Smooth muscle cell (in vitro differentiated cells): ENCODE measurements at regions not wholly inside any gene's neighbourhood (a gene's known extent, or its start where the extent isn't known, plus 50 kb on each side); places are given as distances from the start of the nearest gene placed in this dataset.
A peak's percentile ranks its signal among the peaks of the same experiment; 100 is the strongest.

Experiments used
- DNase-seq: peaks from one replicate; lab custom pipeline; 2025; ENCODE audit not compliant: unreplicated experiment; lab: John Stamatoyannopoulos, UW
- H2AFZ ChIP-seq: fragments of 200-600 bp; sonication (generic); 2 replicates; pipeline ENCODE4 v1.6.0; 2016; ENCODE audit warnings: antibody characterized with exemption, low read depth, mild to moderate bottlenecking
- H3F3A ChIP-seq: fragments of 200-600 bp; sonication (generic); 2 replicates; pipeline ENCODE4 v1.6.0; 2017; ENCODE audit warnings: antibody characterized with exemption, low read depth
- H3K27ac ChIP-seq: fragments of 200-600 bp; sonication (generic); 2 replicates; pipeline ENCODE4 v1.5.1; 2016; ENCODE audit warnings: low read depth, mild to moderate bottlenecking
- H3K27me3 ChIP-seq: fragments of 200-600 bp; sonication (generic); 2 replicates; pipeline ENCODE4 v1.6.1; 2016; ENCODE audit warnings: low read depth, mild to moderate bottlenecking
- H3K36me3 ChIP-seq: fragments of 200-600 bp; sonication (generic); 2 replicates; pipeline ENCODE4 v1.5.1; 2016; ENCODE audit warnings: low read depth
- H3K4me1 ChIP-seq: fragments of 200-600 bp; sonication (generic); 2 replicates; pipeline ENCODE4 v1.5.1; 2016; ENCODE audit warnings: low read depth
- H3K4me2 ChIP-seq: fragments of 200-600 bp; sonication (generic); 2 replicates; pipeline ENCODE4 v1.6.0; 2016; ENCODE audit warnings: mild to moderate bottlenecking
- H3K4me3 ChIP-seq: fragments of 200-600 bp; sonication (generic); 2 replicates; pipeline ENCODE4 v1.5.1; 2016; ENCODE audit warnings: mild to moderate bottlenecking
- H3K79me2 ChIP-seq: fragments of 200-600 bp; sonication (generic); 2 replicates; pipeline ENCODE4 v1.6.0; 2016; ENCODE audit warnings: low read depth, mild to moderate bottlenecking
- H3K9ac ChIP-seq: fragments of 200-600 bp; sonication (generic); 2 replicates; pipeline ENCODE4 v1.6.0; 2016; ENCODE audit warnings: low read depth
- H3K9me3 ChIP-seq: fragments of 200-600 bp; sonication (generic); replicated peaks from 2 replicates; pipeline ENCODE4 v1.5.1; 2016; ENCODE audit warnings: low read depth
- H4K20me1 ChIP-seq: fragments of 200-600 bp; sonication (generic); 2 replicates; pipeline ENCODE4 v1.6.0; 2016; ENCODE audit warnings: low read depth
- WGBS: methylation state at CpG from one replicate; pipeline ENCODE4 v1.1.7; 2016; ENCODE audit warnings: low lambda C conversion rate; 5-methylcytosine and 5-hydroxymethylcytosine counted together
- TF ChIP-seq, protein P1 (sequence below): fragments of 200-600 bp; sonication (generic); IDR thresholded peaks from 2 replicates; pipeline ENCODE4 v1.5.1; 2017; ENCODE audit warnings: borderline replicate concordance, mild to moderate bottlenecking, antibody characterized with exemption; ENCODE audit not compliant: insufficient read depth, poor library complexity, severe bottlenecking

DNA sequence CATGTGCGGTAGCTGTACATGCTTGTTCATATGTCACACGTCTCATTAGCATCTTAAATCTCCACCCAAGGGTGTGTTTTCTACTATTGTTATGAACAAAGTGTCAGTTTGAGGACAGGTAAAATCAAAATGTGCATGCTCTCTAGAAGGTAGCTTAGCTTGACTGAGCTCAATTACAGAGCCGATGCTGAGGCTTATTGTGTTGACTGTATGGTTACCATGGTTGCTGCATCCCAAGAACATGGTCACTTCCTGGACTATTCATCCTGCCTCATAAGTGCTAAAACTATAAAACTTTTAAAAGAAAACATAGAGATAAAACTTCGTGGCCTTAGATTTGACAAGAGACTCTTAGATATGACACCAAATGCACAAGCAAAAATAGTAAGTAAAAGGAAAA lies 426.1 kb upstream of the CTNND2 start:
- no peak overlapping the region for H2AFZ ChIP-seq
- DNase-seq = no peak
- no peaks in the 10 kb centered on the region for H3K79me2 ChIP-seq
- H3K4me3 ChIP-seq = no peak overlapping the region
- H3F3A ChIP-seq = no peaks in the 10 kb centered on the region
- no peak overlapping the region for H3K27ac ChIP-seq
- H3K4me1 ChIP-seq = no peaks in the 10 kb centered on the region
- 62% methylated on average over 4 of the region's 4 CpGs for WGBS
- H4K20me1 ChIP-seq = no peaks in the 10 kb centered on the region
- H3K9me3 ChIP-seq = no peaks in the 10 kb centered on the region
- no peaks in the 10 kb centered on the region for H3K36me3 ChIP-seq
- TF ChIP-seq, protein P1, sequence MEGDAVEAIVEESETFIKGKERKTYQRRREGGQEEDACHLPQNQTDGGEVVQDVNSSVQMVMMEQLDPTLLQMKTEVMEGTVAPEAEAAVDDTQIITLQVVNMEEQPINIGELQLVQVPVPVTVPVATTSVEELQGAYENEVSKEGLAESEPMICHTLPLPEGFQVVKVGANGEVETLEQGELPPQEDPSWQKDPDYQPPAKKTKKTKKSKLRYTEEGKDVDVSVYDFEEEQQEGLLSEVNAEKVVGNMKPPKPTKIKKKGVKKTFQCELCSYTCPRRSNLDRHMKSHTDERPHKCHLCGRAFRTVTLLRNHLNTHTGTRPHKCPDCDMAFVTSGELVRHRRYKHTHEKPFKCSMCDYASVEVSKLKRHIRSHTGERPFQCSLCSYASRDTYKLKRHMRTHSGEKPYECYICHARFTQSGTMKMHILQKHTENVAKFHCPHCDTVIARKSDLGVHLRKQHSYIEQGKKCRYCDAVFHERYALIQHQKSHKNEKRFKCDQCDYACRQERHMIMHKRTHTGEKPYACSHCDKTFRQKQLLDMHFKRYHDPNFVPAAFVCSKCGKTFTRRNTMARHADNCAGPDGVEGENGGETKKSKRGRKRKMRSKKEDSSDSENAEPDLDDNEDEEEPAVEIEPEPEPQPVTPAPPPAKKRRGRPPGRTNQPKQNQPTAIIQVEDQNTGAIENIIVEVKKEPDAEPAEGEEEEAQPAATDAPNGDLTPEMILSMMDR = no peak
- H3K27me3 ChIP-seq = peaks cover 33% of the 10 kb centered on the region
- H3K4me2 ChIP-seq = no peak overlapping the region
- H3K9ac ChIP-seq = no peak overlapping the region

DNA sequence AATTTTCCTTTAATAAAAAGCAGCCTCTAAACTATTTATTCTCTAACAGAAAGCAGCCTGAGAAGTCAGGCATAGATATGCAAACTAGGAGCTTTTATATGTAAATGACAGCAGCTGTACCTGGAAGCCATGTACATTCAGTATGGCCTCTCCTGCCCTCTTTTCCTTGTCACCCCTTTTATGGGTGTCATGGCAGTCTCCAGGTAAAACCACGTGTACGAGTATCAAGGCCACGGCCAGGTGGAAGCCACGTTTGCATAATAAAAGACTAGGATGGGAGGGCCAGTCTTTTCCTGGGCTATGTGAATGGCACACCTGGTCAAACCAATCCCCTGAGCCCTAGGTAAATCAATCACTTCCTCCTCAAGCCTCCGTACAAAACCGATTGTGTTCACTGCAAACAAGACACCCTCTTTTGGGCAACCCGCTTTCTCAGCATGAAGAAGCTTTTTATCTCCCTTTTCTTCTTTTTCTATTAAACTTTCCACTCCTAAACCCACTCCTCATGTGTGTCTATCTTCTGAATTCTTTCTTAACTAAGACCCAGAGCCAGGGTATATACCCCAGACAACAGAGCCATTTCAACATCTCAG lies 419.5 kb upstream of the CTNND2 start:
- Histone ChIP-seq H3K4me1 (peaks cover 19% of the 10 kb centered on the region), H4K20me1 (no peaks in the 10 kb centered on the region), H3K9me3 (no peaks in the 10 kb centered on the region), H3K27ac (no peak overlapping the region), H3K9ac (no peak overlapping the region), H3K27me3 (peaks cover 22% of the 10 kb centered on the region), H3F3A (no peaks in the 10 kb centered on the region), H3K36me3 (no peaks in the 10 kb centered on the region), H3K4me3 (no peak overlapping the region), H3K4me2 (no peak overlapping the region), H3K79me2 (no peaks in the 10 kb centered on the region), H2AFZ (no peak overlapping the region)
- 23% methylated on average over 7 of the region's 7 CpGs for WGBS
- no peak for DNase-seq
- TF ChIP-seq, protein P1 = no peak

DNA sequence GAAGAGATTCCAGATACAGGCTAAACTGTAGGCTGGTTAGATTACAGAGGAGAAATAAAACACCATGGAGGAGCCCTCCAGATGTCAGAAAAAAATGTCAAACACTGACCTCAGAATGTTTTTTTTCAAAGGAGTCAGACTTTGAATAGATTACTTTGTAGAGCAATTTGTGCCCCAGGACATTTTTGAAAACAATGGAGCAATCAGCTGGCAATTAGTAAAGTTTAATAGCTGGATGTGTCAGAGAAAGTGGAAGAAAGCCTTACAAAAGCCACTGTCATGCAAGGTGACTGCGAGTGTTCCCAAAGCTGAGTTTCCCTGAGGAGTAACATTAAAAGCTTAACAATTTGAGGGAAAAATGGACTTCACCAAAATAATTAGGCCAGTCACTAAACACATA lies 417.8 kb upstream of the CTNND2 start:
- H3K27me3 ChIP-seq = peaks cover 22% of the 10 kb centered on the region
- no peak for DNase-seq
- no peaks in the 10 kb centered on the region for H3K79me2 ChIP-seq
- TF ChIP-seq, protein P1 = no peak
- peaks cover 19% of the 10 kb centered on the region for H3K4me1 ChIP-seq
- peak overlapping the region; percentile 32 for H3K4me2 ChIP-seq
- no peaks in the 10 kb centered on the region for H3K36me3 ChIP-seq
- H3K4me3 ChIP-seq = no peak overlapping the region
- H2AFZ ChIP-seq = no peak overlapping the region
- H3K9me3 ChIP-seq = no peaks in the 10 kb centered on the region
- WGBS = 11% methylated on average over 1 of the region's 1 CpG
- H3F3A ChIP-seq = no peaks in the 10 kb centered on the region
- H3K9ac ChIP-seq = no peak overlapping the region
- H3K27ac ChIP-seq = no peak overlapping the region
- no peaks in the 10 kb centered on the region for H4K20me1 ChIP-seq

DNA sequence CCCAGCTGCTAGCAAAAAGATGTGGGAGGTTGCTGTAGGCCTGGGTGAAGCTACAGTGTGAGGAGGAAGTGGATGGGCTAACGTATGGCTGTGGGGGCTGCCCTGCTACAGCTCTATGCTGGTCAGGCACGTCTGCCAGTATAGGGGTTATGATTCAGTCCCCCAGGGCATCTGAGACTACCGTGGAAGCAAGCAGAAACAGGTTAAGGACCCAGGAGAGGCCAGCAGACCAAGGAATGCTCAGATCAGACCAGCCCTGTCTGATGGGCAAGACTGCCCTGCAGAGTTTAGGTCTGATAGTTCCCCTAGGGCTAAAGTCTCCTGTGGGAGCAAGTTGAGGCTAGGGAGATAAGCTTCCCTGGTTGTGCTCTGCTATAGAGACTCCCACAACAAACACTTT lies 416.1 kb upstream of the CTNND2 start:
- Histone ChIP-seq H3K9ac (no peak overlapping the region), H3K4me3 (no peak overlapping the region), H3K4me2 (no peak overlapping the region), H3K9me3 (no peaks in the 10 kb centered on the region), H3K36me3 (no peaks in the 10 kb centered on the region), H3K27me3 (peaks cover 22% of the 10 kb centered on the region), H3K79me2 (no peaks in the 10 kb centered on the region), H4K20me1 (no peaks in the 10 kb centered on the region), H3K4me1 (peaks cover 19% of the 10 kb centered on the region), H3F3A (no peaks in the 10 kb centered on the region), H2AFZ (no peak overlapping the region), H3K27ac (no peak overlapping the region)
- TF ChIP-seq, protein P1 = no peak
- no peak for DNase-seq
- WGBS = 75% methylated on average over 3 of the region's 3 CpGs
